ENCODE measurements at regions not wholly inside any gene's neighbourhood (a gene's known extent, or its start where the extent isn't known, plus 50 kb on each side); places are given as distances from the start of the nearest gene placed in this dataset.

GRCh38 chr5:158461240-158461854 lies 602.4 kb upstream of the CLINT1 start:
- CTCF ChIA-PET = no interaction called here
- no peaks in the 10 kb centered on the region; the same call in 1 of the 2 replicates for H3K27me3 Mint-ChIP-seq (ENCODE audit: low read depth)
- no peak for ATAC-seq
- H3K27ac Mint-ChIP-seq = no peak overlapping the region
- POLR2A ChIA-PET = no interaction called here
- DNase-seq (ENCODE audit: low spot score) = no peak
- H3K36me3 Mint-ChIP-seq = no peaks in the 10 kb centered on the region
- H3K9me3 Mint-ChIP-seq = no peaks in the 10 kb centered on the region; the same call in 1 of the 2 replicates
- no peaks in the 10 kb centered on the region for H3K4me1 Mint-ChIP-seq
- no peak overlapping the region for H3K4me3 Mint-ChIP-seq
- TF ChIP-seq GABPB1 (CRISPR knock-in tag; IDR thresholded peaks at IDR 0.05) (peak; percentile 90), ZNF121 (CRISPR knock-in tag; IDR thresholded peaks at IDR 0.05) (no peak)

- no peaks in the 10 kb centered on the region; the same call in 1 of the 2 replicates for H3K9me3 Mint-ChIP-seq
- H3K36me3 Mint-ChIP-seq = no peaks in the 10 kb centered on the region
- H3K4me1 Mint-ChIP-seq = no peaks in the 10 kb centered on the region
- TF ChIP-seq GRHL2 (CRISPR knock-in tag; IDR thresholded peaks at IDR 0.05; ENCODE audit: insufficient replicate concordance, severe bottlenecking) = no peak
- TF ChIP-seq IRF1 (CRISPR knock-in tag; IDR thresholded peaks at IDR 0.05) = no peak
- TF ChIP-seq CREM (CRISPR knock-in tag; IDR thresholded peaks at IDR 0.05) = no peak
- TF ChIP-seq ZNF416 (CRISPR knock-in tag; IDR thresholded peaks at IDR 0.05) = no peak
- TF ChIP-seq AFF4 (CRISPR knock-in tag; IDR thresholded peaks at IDR 0.05; ENCODE audit: borderline replicate concordance) = no peak
- TF ChIP-seq FOXP1 (CRISPR knock-in tag; IDR thresholded peaks at IDR 0.05; ENCODE audit: borderline replicate concordance) = no peak
- no peak for TF ChIP-seq RORB (CRISPR knock-in tag; IDR thresholded peaks at IDR 0.05)
- no peak for TF ChIP-seq ZNF281 (CRISPR knock-in tag; IDR thresholded peaks at IDR 0.05)
- TF ChIP-seq ZNF263 (CRISPR knock-in tag; IDR thresholded peaks at IDR 0.05; ENCODE audit: low read depth) = no peak
- no peak for TF ChIP-seq ESRRA (CRISPR knock-in tag; IDR thresholded peaks at IDR 0.05; ENCODE audit: borderline replicate concordance)
- TF ChIP-seq MXD4 (CRISPR knock-in tag; IDR thresholded peaks at IDR 0.05; ENCODE audit: borderline replicate concordance) = no peak
- no peak for TF ChIP-seq OVOL2 (CRISPR knock-in tag; IDR thresholded peaks at IDR 0.05; ENCODE audit: borderline replicate concordance)
- no peak for TF ChIP-seq EMX1 (CRISPR knock-in tag; IDR thresholded peaks at IDR 0.05)
- DNase-seq (ENCODE audit: low spot score) = no peak
- ATAC-seq = no peak
- H3K4me3 Mint-ChIP-seq = no peak overlapping the region
- ChIA-PET POLR2A (no interaction called here), CTCF (no interaction called here)
- H3K27ac Mint-ChIP-seq = no peak overlapping the region
- H3K27me3 Mint-ChIP-seq (ENCODE audit: low read depth) = no peaks in the 10 kb centered on the region
These were observed 599.1 kb upstream of the CLINT1 start for GRCh38 chr5:158458086-158458485.

- ChIA-PET CTCF (interaction anchor here (0.6 kb wide), 1 partner anchor 335 kb away, joined by 4 read pairs; no protein-coding TSS in a partner anchor), POLR2A (no interaction called here)
- ATAC-seq (no peak), DNase-seq (ENCODE audit: low spot score) (no peak)
- H3K4me3 Mint-ChIP-seq = no peak overlapping the region
- H3K4me1 Mint-ChIP-seq = no peaks in the 10 kb centered on the region
- TF ChIP-seq ZBTB21 (CRISPR knock-in tag; IDR thresholded peaks at IDR 0.05; ENCODE audit: borderline replicate concordance) = no peak
- TF ChIP-seq ZSCAN18 (CRISPR knock-in tag; IDR thresholded peaks at IDR 0.05) = no peak
- no peak for TF ChIP-seq ATF1 (CRISPR knock-in tag; IDR thresholded peaks at IDR 0.05)
- no peak for TF ChIP-seq ZNF396 (CRISPR knock-in tag; IDR thresholded peaks at IDR 0.05; ENCODE audit: borderline replicate concordance)
- no peak for TF ChIP-seq IRF1 (CRISPR knock-in tag; IDR thresholded peaks at IDR 0.05)
- TF ChIP-seq NR3C1 (CRISPR knock-in tag; conservative IDR thresholded peaks at IDR 0.05; ENCODE audit: low read depth) = no peak
- H3K36me3 Mint-ChIP-seq = no peaks in the 10 kb centered on the region
- no peak overlapping the region for H3K27ac Mint-ChIP-seq
- no peaks in the 10 kb centered on the region for H3K27me3 Mint-ChIP-seq (ENCODE audit: low read depth)
- H3K9me3 Mint-ChIP-seq = no peaks in the 10 kb centered on the region; the same call in 1 of the 2 replicates
These were observed 597.8 kb upstream of the CLINT1 start for GRCh38 chr5:158456756-158457155.

Data from WTC11 (cell line).